Astrocyte (in vitro differentiated cells and primary cell): ENCODE measurements at regions not wholly inside any gene's neighbourhood (a gene's known extent, or its start where the extent isn't known, plus 50 kb on each side); places are given as distances from the start of the nearest gene placed in this dataset.

Experiments used
- DNase-seq: peaks from one replicate; pipeline ENCODE4 v3.0.0-alpha.2; 2010; ENCODE audit warnings: low read depth
- FAIRE-seq: peaks from 2 replicates; lab custom pipeline; 2011; peaks lifted over from hg19 to GRCh38; lab: Jason Lieb, UNC
- H2AFZ ChIP-seq: 2 replicates; pipeline ENCODE4 v1.6.0; 2012; ENCODE audit warnings: low read depth, low read length, inconsistent platforms
- H3K27ac ChIP-seq: 2 replicates; pipeline ENCODE4 v1.5.1; 2011; ENCODE audit warnings: low read depth, low read length, inconsistent platforms
- H3K27me3 ChIP-seq: 2 replicates; pipeline ENCODE4 v1.6.0; 2011; ENCODE audit warnings: low read length, inconsistent platforms; ENCODE audit not compliant: insufficient read depth
- H3K36me3 ChIP-seq: 2 replicates; pipeline ENCODE4 v1.5.1; 2011; ENCODE audit warnings: low read length, inconsistent platforms; ENCODE audit not compliant: insufficient read depth
- H3K4me1 ChIP-seq: 2 replicates; pipeline ENCODE4 v1.5.1; 2011; ENCODE audit warnings: low read length, inconsistent platforms; ENCODE audit not compliant: insufficient read depth
- H3K4me2 ChIP-seq: 2 replicates; pipeline ENCODE4 v1.6.0; 2012; ENCODE audit warnings: low read length, inconsistent platforms
- H3K4me3 ChIP-seq: 2 replicates; pipeline ENCODE4 v1.5.1; 2011; ENCODE audit warnings: low read depth, mild to moderate bottlenecking, low read length, inconsistent platforms; ENCODE audit not compliant: insufficient read depth
- H3K79me2 ChIP-seq: 2 replicates; pipeline ENCODE4 v1.6.0; 2012; ENCODE audit warnings: mild to moderate bottlenecking, low read length, inconsistent platforms; ENCODE audit not compliant: insufficient read depth
- H3K9ac ChIP-seq: 2 replicates; pipeline ENCODE4 v1.6.0; 2012; ENCODE audit warnings: mild to moderate bottlenecking, low read length, inconsistent platforms
- H3K9me3 ChIP-seq: 2 replicates; pipeline ENCODE4 v1.5.1; 2012; ENCODE audit warnings: low read depth, mild to moderate bottlenecking, low read length, inconsistent platforms; ENCODE audit not compliant: insufficient read depth
- H4K20me1 ChIP-seq: 2 replicates; pipeline ENCODE4 v1.6.0; 2012; ENCODE audit warnings: low read length, inconsistent platforms; ENCODE audit not compliant: insufficient read depth
- H3K27ac Mint-ChIP-seq: one replicate; pipeline ENCODE4 v1.8.0; 2021; ENCODE audit warnings: mild to moderate bottlenecking, mixed read lengths; ENCODE audit not compliant: unreplicated experiment
- H3K27me3 Mint-ChIP-seq: one replicate; pipeline ENCODE4 v1.8.0; 2021; ENCODE audit warnings: low read depth, mixed read lengths; ENCODE audit not compliant: unreplicated experiment
- H3K36me3 Mint-ChIP-seq: one replicate; pipeline ENCODE4 v1.8.0; 2021; ENCODE audit warnings: low read depth, mixed read lengths; ENCODE audit not compliant: unreplicated experiment
- H3K4me1 Mint-ChIP-seq: one replicate; pipeline ENCODE4 v1.8.0; 2021; ENCODE audit warnings: low read depth, mixed read lengths; ENCODE audit not compliant: unreplicated experiment
- H3K4me3 Mint-ChIP-seq: one replicate; pipeline ENCODE4 v1.8.0; 2021; ENCODE audit warnings: mild to moderate bottlenecking, moderate library complexity, mixed read lengths; ENCODE audit not compliant: unreplicated experiment
- H3K9me3 Mint-ChIP-seq: one replicate; pipeline ENCODE4 v1.8.0; 2021; ENCODE audit warnings: mild to moderate bottlenecking, mixed read lengths; ENCODE audit not compliant: unreplicated experiment
- EZH2 ChIP-seq: IDR thresholded peaks from 2 replicates; pipeline ENCODE4 v1.6.1; 2012; ENCODE audit warnings: mild to moderate bottlenecking, low read length, inconsistent platforms; ENCODE audit not compliant: insufficient read depth
- TF ChIP-seq, protein P1 (sequence below): IDR thresholded peaks from 2 replicates; pipeline ENCODE4 v1.5.1; 2011; ENCODE audit warnings: low read depth, mild to moderate bottlenecking, inconsistent platforms, low read length, moderate library complexity; ENCODE audit not compliant: insufficient read depth

GRCh38 chr3:115354010-115354409 is 206.9 kb upstream of the ZBTB20 start:
- Histone ChIP-seq H2AFZ (no peak overlapping the region), H3K4me3 (no peak overlapping the region), H3K27ac (no peak overlapping the region), H3K4me1 (no peaks in the 10 kb centered on the region), H3K9ac (no peak overlapping the region), H3K27me3 (no peaks in the 10 kb centered on the region), H3K36me3 (no peaks in the 10 kb centered on the region), H3K9me3 (no peaks in the 10 kb centered on the region), H4K20me1 (no peaks in the 10 kb centered on the region), H3K79me2 (no peaks in the 10 kb centered on the region), H3K4me2 (no peak overlapping the region)
- TF ChIP-seq, protein P1, sequence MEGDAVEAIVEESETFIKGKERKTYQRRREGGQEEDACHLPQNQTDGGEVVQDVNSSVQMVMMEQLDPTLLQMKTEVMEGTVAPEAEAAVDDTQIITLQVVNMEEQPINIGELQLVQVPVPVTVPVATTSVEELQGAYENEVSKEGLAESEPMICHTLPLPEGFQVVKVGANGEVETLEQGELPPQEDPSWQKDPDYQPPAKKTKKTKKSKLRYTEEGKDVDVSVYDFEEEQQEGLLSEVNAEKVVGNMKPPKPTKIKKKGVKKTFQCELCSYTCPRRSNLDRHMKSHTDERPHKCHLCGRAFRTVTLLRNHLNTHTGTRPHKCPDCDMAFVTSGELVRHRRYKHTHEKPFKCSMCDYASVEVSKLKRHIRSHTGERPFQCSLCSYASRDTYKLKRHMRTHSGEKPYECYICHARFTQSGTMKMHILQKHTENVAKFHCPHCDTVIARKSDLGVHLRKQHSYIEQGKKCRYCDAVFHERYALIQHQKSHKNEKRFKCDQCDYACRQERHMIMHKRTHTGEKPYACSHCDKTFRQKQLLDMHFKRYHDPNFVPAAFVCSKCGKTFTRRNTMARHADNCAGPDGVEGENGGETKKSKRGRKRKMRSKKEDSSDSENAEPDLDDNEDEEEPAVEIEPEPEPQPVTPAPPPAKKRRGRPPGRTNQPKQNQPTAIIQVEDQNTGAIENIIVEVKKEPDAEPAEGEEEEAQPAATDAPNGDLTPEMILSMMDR = no peak
- no peak for TF ChIP-seq EZH2
- Mint-ChIP-seq H3K4me3 (no peak overlapping the region), H3K36me3 (no peaks in the 10 kb centered on the region), H3K27ac (no peak overlapping the region), H3K4me1 (no peaks in the 10 kb centered on the region), H3K9me3 (peaks cover 5% of the 10 kb centered on the region), H3K27me3 (no peaks in the 10 kb centered on the region)
- no peak for DNase-seq
- FAIRE-seq = no peak

- Histone ChIP-seq H3K9me3 (no peaks in the 10 kb centered on the region), H2AFZ (no peak overlapping the region), H3K79me2 (no peaks in the 10 kb centered on the region), H3K36me3 (no peaks in the 10 kb centered on the region), H3K27me3 (no peaks in the 10 kb centered on the region), H3K4me3 (no peak overlapping the region), H3K27ac (no peak overlapping the region), H3K4me2 (no peak overlapping the region), H3K4me1 (no peaks in the 10 kb centered on the region), H4K20me1 (no peaks in the 10 kb centered on the region), H3K9ac (no peak overlapping the region)
- Mint-ChIP-seq H3K4me3 (no peak overlapping the region), H3K27ac (no peak overlapping the region), H3K36me3 (no peaks in the 10 kb centered on the region), H3K4me1 (no peaks in the 10 kb centered on the region), H3K27me3 (no peaks in the 10 kb centered on the region), H3K9me3 (peaks cover 5% of the 10 kb centered on the region)
- no peak for TF ChIP-seq EZH2
- TF ChIP-seq, protein P1 = no peak
- FAIRE-seq (no peak), DNase-seq (no peak)
Observed at GRCh38 chr3:115357456-115357855, 210.4 kb upstream of the ZBTB20 start.

DNA sequence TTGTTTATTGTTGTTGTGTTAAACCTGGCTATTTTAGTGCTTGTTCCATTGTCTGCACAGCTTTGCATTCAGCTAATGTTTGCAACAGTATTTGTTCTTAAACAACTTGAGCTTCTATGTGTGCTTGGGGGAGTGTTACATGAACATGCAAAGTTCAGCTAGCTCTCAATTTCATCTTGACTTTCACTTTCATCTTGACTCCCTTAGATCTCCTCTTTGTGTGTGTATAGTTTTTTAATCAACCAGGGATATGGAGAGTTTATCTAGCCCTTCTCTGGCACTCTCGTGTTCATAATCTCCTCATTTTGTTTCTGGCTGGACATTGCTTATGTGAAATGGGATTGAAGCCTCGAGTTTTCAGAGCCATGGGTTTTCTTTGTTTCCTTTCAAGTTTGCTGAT is 212.4 kb upstream of the ZBTB20 start:
- Mint-ChIP-seq H3K36me3 (no peaks in the 10 kb centered on the region), H3K27me3 (no peaks in the 10 kb centered on the region), H3K4me3 (no peak overlapping the region), H3K27ac (no peak overlapping the region), H3K4me1 (no peaks in the 10 kb centered on the region), H3K9me3 (peaks cover 5% of the 10 kb centered on the region)
- Histone ChIP-seq H3K79me2 (no peaks in the 10 kb centered on the region), H3K27me3 (no peaks in the 10 kb centered on the region), H3K4me3 (no peak overlapping the region), H3K9ac (no peak overlapping the region), H3K36me3 (no peaks in the 10 kb centered on the region), H3K9me3 (no peaks in the 10 kb centered on the region), H4K20me1 (no peaks in the 10 kb centered on the region), H2AFZ (peak overlapping the region; percentile 46), H3K4me1 (no peaks in the 10 kb centered on the region), H3K4me2 (peak overlapping the region; percentile 62), H3K27ac (no peak overlapping the region)
- DNase-seq = no peak
- TF ChIP-seq, protein P1 = no peak
- no peak for TF ChIP-seq EZH2
- FAIRE-seq = peak; percentile 43
